Spleen (tissue), 7 donors: ENCODE measurements at regions not wholly inside any gene's neighbourhood (a gene's known extent, or its start where the extent isn't known, plus 50 kb on each side); places are given as distances from the start of the nearest gene placed in this dataset.

Experiments used
- POLR2A ChIP-seq, 3 donors: fragments of 450-650 bp; IDR thresholded peaks; one replicate each; pipeline ENCODE4 v1.5.1; 2017; ENCODE audit warnings: antibody characterized with exemption in 3 of 3, mild to moderate bottlenecking in 1 of 3
- POLR2AphosphoS5 ChIP-seq, 3 donors: sonication (generic); formaldehyde crosslinking; IDR thresholded peaks; one replicate each; pipeline ENCODE4 v1.5.1; 2017; ENCODE audit warnings: antibody characterized with exemption in 3 of 3
- TF ChIP-seq, protein P1 (sequence below), 11 experiments: fragments of 200-600 bp in 7 of 11; fragments of 450-650 bp in 4 of 11; sonication (generic) in 4 of 11; IDR thresholded peaks in 8 of 11; conservative IDR thresholded peaks in 3 of 11; 1 replicate in 7 of 11; 2 replicates in 4 of 11; pipeline versions ENCODE4 v1.4.0 to v1.8.0; 2016 to 2021; ENCODE audit warnings: antibody characterized with exemption in 11 of 11, inconsistent platforms in 4 of 11, mild to moderate bottlenecking in 1 of 11
- donor health status: DM: no; HTN: no; CAD: no; lungs with moderate emphysema.
- donor health status: DM: no; HTN: no; CAD: no.
- donor health status: DM: no; HTN: no; CAD: no.

DNA sequence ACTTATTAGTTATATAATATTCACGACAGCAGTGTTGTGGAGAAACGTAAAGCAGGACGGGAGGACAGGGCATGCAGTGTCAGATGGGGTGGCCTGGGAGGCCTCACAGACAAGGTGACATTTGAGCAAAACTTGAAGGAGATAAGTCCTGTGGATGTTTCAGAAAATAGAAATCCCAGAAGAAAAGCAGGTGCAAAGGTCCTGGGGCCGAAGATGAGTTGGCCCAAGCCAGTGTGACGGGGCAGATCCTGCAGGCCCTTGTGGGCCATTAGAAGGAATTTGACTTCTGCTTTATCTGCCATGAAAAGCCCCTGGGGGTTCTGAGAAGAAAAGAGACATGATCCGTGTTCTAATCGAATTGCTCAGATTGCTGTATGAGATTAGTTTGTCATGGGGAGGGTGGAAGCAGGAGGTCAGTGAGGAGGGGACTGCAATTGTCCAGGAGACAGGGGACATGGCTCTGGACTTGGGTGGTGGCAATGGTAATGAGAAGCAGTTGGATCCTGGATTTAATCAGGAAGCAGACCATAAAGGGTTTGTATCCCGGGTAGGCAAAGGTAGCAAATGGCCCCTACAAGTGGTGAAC, 437.4 kb upstream of the SULF2 start:
- TF ChIP-seq, protein P1, sequence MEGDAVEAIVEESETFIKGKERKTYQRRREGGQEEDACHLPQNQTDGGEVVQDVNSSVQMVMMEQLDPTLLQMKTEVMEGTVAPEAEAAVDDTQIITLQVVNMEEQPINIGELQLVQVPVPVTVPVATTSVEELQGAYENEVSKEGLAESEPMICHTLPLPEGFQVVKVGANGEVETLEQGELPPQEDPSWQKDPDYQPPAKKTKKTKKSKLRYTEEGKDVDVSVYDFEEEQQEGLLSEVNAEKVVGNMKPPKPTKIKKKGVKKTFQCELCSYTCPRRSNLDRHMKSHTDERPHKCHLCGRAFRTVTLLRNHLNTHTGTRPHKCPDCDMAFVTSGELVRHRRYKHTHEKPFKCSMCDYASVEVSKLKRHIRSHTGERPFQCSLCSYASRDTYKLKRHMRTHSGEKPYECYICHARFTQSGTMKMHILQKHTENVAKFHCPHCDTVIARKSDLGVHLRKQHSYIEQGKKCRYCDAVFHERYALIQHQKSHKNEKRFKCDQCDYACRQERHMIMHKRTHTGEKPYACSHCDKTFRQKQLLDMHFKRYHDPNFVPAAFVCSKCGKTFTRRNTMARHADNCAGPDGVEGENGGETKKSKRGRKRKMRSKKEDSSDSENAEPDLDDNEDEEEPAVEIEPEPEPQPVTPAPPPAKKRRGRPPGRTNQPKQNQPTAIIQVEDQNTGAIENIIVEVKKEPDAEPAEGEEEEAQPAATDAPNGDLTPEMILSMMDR (IDR thresholded peaks at IDR 0.05 in 8 of 11, conservative IDR thresholded peaks at IDR 0.05 in 3 of 11), result no peak
- no peak for TF ChIP-seq POLR2A (IDR thresholded peaks at IDR 0.05)
- no peak for TF ChIP-seq POLR2AphosphoS5 (IDR thresholded peaks at IDR 0.05)
